Suppressor macrophage treated with lipopolysaccharide for 4 hours (primary cell): ENCODE measurements at regions not wholly inside any gene's neighbourhood (a gene's known extent, or its start where the extent isn't known, plus 50 kb on each side); places are given as distances from the start of the nearest gene placed in this dataset.

ENCODE experiments used
- DNase-seq: peaks from one replicate; pipeline ENCODE4 v3.0.0-alpha.2; 2020

- no peak for DNase-seq
Observed at GRCh38 chr4:14264437-14264836, 636.9 kb upstream of the BOD1L1 start.

DNA sequence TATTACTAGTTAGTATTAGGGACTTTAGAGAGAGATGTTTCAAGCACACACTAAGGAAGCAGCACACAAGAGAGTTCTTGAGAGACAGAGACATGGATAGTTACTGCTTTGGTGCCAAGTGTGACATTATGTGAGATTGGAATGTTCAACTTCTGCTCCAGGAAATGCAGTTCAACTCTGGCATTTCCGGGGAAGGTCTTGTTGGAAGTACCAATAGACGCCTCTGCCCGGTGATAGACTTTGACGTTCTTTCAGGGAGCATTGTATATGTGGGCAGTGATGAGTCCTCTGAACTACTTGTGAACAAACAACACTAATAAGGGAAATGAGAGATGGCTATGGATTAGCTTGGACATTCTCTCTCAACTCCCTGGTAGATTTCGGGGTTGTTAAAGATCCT is 638.1 kb upstream of the BOD1L1 start:
- no peak for DNase-seq

DNA sequence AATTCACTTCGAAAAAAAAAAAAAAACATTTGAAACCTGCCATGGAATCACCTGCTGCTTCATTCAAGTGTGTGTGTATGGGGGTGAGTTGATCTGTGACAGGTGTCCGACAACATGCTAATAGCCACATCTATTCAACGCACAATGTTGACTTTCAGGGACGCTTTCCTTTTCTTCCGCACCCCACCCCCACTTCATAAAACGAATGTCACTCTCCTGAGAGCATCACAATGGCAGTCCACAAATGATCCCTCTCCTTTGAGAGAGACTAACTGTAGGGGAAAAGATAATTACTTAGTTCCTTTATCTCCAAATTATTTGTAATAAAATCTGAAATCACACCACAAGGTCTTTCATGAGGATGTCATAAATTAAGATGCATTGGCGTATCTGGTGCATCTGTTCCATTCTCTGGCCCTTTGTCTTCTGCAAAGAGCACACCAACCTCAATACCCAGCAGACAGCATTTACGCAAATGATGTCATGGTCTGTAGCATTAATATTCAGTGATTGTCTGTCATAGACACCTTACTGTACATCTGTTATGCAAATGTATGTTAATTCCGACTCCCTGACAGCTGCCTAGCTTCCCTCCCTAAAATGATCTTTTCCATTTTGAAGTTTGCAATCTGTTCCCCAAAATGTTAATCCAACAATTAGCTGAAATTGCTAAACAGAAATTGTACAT is 640.0 kb upstream of the BOD1L1 start:
- no peak for DNase-seq

DNA sequence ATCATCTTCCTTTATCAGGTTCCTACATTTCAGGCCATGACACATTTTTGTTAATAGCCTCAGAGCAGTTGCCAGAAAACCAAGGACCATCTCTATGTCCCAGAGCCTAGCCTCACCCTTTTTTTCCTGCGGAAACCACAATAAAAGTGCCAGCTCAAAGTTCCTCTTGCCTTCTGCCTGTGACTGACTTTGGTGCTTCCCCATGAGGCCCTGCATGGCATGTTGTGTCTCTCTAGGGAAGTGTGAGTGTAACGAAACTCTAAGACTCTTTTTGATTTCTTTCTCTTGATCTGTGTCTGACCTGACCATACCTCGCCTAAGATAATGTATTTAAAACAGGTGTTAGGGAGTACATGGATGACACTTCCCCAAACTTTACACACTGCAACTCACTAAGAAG is 642.3 kb upstream of the BOD1L1 start:
- peak; percentile 79 for DNase-seq

GRCh38 chr4:14272206-14272605 is 644.7 kb upstream of the BOD1L1 start:
- peak; percentile 6 for DNase-seq

- DNase-seq: peak; percentile 31
Observed at GRCh38 chr4:14277505-14277904, 650.0 kb upstream of the BOD1L1 start.

DNA sequence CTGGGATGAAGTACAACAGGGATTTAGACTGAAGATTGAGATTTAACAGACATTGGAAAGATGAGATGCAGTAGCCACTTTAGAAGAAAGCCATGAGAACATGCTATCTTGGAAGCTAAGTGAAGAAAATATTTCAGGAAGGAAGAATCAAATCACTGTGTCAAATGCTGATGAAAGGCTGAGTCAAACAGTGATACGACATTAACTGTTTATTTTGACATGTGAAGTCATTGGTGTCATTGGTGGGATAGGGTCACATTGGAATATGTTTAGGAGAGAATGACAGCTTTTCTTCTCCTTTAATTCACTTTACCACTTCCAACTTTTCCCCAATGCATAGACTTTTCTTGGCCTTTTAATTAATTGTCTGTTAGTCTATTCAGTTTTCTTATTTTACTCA is 653.0 kb upstream of the BOD1L1 start:
- no peak for DNase-seq

DNA sequence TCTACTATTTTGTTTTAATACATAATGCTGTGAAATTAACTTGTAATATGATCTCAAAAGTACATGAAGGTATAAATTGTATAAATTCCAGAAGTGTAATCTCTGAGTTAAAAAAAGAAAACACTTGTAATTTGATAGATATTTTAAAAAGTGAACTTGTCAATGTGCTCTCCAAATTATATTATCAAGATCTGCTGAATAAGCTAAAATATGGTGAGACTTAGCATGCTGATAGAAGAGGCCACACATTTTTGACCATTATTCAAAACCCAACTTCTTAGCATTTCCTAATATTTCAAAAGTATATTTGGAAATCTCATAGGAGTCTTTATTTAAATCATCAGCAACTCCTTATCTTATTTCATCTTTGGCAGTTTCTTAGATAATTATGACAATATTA is 657.1 kb upstream of the BOD1L1 start:
- no peak for DNase-seq

DNA sequence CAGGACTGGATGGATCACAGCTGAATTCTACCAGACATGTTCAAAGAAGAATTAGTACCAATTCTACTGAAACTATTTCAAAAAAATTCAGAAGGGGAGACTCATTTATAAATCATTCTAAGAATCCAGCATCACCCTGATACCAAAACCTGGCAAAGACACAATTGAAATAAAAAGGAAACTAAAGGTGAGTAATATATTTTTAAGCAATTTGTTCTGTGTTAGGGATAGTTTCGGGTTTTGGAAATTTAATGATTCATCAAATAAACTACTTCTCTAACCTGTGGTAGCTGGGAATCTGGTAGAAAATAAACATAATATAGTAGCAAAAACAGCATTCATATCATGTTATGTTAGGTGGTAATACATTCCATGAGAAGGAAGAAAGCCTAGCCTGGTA is 662.2 kb upstream of the BOD1L1 start:
- no peak for DNase-seq

DNA sequence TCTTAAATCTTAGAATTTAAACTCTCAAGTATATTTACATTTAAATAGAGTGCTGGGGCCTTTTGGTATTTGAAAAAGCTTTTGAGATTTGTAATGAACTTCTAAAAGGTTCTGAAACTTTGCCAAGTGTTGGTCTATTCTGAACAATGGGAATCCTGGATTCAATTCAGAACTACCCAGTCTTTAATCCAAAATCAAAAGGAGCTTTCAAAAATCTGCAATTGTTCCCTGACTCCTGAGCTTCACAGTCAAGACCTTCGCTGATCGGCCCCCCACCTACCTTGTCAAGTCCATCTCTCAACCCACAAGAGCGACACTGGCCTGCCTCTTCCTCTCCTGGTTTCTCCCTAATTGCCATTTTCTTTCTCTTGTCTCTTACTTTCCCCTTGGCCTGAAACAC is 666.1 kb upstream of the BOD1L1 start:
- no peak for DNase-seq

DNA sequence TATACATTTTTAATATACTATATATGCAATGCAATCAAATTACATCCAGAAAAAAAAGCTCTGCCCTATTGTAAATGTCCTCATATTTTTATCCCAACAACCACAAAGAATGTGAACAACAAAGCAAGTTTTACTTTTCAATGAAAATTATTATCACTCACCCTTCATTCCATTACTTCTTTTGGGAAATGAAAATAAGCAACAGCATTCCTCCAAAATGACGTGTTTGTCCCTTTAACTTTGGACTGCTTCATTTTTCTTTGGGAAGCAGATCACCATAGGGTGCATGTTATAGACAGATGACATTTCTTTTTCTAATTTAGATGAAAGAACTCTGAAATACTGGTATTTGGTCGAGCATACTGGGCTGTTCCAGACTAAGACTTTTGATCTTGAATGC is 667.1 kb upstream of the BOD1L1 start:
- DNase-seq: no peak

- no peak for DNase-seq
Observed at GRCh38 chr4:14299166-14299565, 671.6 kb upstream of the BOD1L1 start.

DNA sequence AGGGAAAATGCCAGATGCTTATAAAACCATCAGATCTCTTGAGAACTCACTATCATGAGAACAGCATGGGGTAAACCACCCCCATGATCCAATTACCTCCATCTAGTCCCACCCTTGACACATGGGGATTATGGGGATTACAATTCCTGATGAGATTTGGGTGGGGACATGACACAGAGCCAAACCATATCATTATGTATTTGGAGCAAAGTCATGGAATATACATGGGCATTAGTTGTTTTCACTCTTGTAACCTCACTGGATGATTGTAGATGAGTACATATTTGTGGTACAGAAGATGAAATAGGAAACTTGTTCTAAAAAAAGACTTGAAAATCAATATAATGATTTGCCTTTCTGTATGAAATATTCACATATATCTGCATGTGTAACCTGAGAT is 674.5 kb upstream of the BOD1L1 start:
- DNase-seq: no peak

DNA sequence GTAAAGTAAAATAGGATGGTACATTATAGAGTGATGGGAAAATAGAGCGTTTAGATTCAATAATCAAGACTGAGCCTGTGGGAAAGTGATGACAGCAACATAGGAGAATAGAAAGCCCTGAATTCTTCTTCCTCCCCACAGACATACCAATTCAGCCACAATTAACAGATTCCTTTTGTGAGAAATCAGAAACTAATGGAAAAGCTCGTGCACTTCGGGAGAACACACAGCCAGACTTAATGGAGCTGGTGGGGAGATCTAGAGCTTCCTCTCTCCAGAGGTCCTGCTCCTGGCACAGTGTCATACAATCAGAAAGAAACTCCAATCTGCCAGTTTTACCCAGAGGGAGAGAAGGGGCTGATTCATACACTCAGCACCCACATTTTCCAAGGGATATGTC is 676.3 kb upstream of the BOD1L1 start:
- DNase-seq: no peak

DNA sequence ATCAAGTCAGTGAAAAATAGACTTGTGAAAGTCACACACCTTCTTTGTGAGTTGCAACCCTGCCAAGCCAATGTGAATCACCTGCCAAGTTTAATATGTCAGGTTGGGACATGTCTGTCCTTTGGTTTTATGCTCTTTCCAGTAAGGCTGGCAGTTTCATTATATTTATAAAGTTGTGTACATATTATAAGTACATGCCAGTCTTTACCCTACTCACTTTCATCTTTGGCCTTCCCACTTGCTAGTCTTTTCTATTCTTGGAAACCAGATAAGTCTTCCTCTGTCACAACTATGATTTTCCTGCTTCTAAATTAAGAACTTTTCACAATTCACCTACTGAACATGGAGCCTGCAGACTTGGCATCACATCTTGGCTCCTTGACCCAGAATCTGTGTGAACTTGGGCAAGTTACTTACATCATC is 680.7 kb upstream of the BOD1L1 start:
- DNase-seq: no peak

DNA sequence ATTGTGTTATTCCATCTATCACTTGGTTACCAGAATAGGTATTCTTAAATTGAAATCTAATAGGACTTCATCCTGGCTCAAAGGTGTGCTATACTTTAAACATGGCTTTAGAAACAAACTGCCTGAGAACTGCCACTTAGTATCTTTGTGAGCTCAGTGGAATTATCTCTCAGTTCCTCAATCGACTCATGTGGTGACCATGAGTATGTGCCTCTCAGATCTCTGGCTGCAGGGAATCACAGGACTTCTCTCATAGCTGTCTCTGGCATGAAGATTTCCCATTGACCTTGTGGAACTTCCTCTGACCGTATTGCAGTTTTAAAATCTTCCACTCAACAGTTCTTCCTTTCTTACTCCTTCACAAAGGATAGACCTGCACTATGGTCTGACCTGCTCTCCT is 681.9 kb upstream of the BOD1L1 start:
- peak; percentile 80 for DNase-seq

DNA sequence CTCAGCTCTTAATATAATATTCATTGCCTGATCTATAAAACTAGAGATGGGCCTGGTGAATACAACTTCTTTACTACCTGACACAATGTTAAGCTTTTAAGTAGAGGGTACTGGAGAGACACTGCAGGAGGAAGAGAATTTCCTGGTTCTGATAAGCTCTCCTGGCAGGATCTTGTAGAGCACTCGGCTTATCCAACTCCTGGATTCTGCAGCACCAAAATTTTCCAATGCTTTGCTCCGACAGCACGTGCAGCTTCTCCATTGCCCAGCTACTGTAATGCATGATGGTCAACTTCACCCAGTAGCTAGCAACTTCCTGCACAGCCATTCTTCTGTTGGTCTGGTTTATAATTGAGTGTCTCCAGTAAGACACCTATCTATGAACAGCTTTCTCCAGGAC is 686.2 kb upstream of the BOD1L1 start:
- no peak for DNase-seq

- no peak for DNase-seq
Observed at GRCh38 chr4:14315129-14315528, 687.2 kb upstream of the CPEB2 start.

DNA sequence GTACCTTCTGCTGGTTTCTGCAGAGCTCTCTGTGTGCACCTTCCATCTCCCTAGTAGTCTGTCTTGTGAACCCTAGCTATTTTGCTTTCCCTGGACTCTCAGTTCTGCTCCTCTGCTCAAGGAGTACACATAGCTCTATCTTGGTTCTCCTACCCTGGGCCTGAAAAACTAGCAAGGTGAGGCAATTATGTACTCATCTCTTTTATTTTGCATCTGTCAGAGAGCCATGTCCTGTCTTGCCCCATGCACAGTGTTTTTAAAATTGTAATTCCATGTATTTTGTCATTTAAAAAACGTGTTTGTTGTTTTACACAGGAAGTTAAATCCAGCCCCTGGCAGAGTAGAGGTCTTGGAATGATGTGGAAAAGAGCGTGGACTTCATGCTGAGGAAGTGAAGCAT is 684.9 kb upstream of the CPEB2 start:
- DNase-seq: no peak

DNA sequence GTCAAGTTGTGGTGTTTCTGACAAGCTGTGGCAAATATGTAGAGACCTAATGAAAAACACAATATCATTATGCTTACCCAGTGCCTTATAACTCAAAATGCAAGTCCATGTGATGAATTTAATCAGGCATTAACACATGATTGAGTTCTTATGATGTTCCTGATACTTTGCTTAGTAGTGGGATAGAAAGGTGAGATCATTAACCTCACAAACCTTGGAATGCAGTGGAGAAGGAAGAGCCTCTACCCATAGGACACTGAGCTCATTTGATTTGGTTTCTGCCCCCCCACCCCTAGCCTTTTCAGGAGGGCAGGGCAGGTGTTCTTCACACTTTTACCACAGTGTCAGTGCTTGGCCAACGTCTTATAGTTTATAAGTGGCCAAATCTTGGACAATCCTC is 683.6 kb upstream of the CPEB2 start:
- no peak for DNase-seq

GRCh38 chr4:14321723-14322122 is 680.6 kb upstream of the CPEB2 start:
- DNase-seq: no peak

DNA sequence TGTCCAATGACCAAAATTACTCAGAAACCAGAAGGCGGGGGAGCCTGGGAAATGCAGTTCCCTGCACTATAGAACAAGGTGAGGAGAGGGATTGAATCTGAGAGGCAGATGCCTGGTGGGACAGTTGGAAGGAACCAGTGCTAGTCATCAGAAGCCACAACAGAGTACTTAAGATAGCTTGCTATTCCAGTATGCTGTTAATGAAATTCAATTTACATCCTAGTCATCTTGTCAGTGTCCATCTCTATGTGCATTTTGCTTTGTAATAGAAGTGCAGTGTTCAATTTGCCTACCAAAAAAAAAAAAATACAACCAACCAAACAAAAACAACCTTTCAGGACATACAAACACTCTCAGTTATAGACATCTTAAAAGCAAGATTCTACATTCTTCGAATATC is 679.1 kb upstream of the CPEB2 start:
- no peak for DNase-seq

DNA sequence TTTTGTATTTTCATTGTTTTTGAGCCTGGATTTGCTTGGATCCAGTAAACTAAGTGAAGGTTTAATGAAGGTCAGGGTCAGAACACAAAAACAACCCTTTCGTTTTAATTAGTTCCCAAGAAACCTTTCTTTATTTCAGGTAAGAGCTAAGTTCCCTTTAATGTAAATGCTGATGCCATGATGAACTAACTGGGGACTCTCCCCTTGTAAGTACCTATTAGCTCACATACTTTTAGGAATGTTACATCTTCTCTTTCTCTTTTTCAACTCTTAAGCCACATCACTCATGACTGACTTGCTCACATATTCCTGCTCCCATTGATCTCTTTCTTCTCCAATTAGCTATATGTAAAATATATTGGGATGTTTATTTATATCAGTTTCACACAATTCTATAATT is 673.1 kb upstream of the CPEB2 start:
- no peak for DNase-seq

- DNase-seq: no peak
Observed at GRCh38 chr4:14333616-14334015, 668.7 kb upstream of the CPEB2 start.

DNA sequence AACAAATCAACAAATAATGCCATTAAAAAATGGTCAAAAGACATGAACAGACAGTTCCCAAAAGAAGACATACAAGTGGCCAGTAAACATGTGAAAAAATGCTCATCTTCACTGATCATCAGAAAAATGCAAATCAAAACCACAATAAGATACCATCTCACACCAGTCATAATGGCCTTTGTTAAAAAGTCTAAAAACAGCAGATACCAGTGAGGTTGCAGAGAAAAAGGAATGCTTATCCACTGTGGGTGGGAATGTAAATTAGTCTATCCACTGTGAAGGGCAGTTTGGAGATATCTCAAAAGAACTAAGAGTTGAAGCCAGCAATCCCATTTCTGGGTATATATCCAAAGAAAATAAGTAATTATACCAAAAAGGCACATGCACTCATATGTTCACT is 668.1 kb upstream of the CPEB2 start:
- DNase-seq: no peak

DNA sequence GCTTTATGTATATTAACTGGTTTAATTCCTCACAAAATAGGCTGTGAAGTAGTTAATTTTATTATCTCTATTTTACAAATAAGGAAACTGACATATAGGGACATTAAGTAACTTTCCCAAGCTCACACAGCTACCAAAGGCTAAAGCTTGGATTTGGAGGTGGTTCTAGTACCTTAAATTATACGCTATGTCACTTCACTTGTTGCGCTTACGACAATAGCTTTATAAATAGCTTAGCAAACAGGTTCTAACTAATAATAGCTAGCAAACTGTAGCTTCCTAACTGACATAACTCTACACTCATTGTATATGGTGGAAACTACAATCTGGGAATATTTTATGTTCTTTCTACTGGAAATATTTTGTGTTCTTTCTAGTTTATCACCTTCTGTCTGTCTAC is 666.4 kb upstream of the CPEB2 start:
- DNase-seq: no peak
